H1 (cell line): ENCODE measurements at regions not wholly inside any gene's neighbourhood (a gene's known extent, or its start where the extent isn't known, plus 50 kb on each side); places are given as distances from the start of the nearest gene placed in this dataset.

ENCODE experiments used
- CTCF ChIA-PET: fragments of 300-600 bp; sonication (Branson Sonifier 250); formaldehyde crosslinking; loops from one replicate; lab custom pipeline; 2021; ENCODE audit not compliant: partially characterized antibody; lab: Charles Lee
- POLR2A ChIA-PET: fragments of 300-600 bp; sonication (Branson Sonifier 250); formaldehyde crosslinking; loops from one replicate; lab custom pipeline; 2021; ENCODE audit warnings: inconsistent platforms; ENCODE audit not compliant: partially characterized antibody; lab: Charles Lee
- DNase-seq, 2 experiments: peaks; one replicate each; pipeline versions ENCODE4 v3.0.0 to v3.0.0-alpha.2; 2010 to 2022; ENCODE audit warnings: low spot score in 2 of 2, low read depth in 1 of 2, mixed read lengths in 1 of 2
- FAIRE-seq: peaks from 2 replicates; lab custom pipeline; 2011; peaks lifted over from hg19 to GRCh38; lab: Jason Lieb, UNC
- H2AFZ ChIP-seq: 2 replicates; pipeline ENCODE4 v1.8.1; 2012; ENCODE audit warnings: low read length, inconsistent platforms
- H2AK5ac ChIP-seq: 2 replicates; pipeline ENCODE4 v1.6.1; 2013; ENCODE audit warnings: low read depth, low read length
- H2BK120ac ChIP-seq: replicated peaks from 2 replicates; pipeline ENCODE3; 2013; ENCODE audit warnings: low read depth, low read length, inconsistent platforms
- H2BK12ac ChIP-seq: 2 replicates; pipeline ENCODE4 v1.6.1; 2013; ENCODE audit warnings: low read depth, low read length
- H2BK15ac ChIP-seq: 2 replicates; pipeline ENCODE4 v1.6.1; 2013; ENCODE audit warnings: low read length
- H2BK20ac ChIP-seq: 2 replicates; pipeline ENCODE4 v1.6.1; 2013; ENCODE audit warnings: low read length
- H2BK5ac ChIP-seq: 2 replicates; pipeline ENCODE4 v1.6.1; 2013; ENCODE audit warnings: low read depth, low read length
- H3K14ac ChIP-seq: 2 replicates; pipeline ENCODE4 v1.6.1; 2013; ENCODE audit warnings: inconsistent platforms; ENCODE audit not compliant: insufficient read length
- H3K18ac ChIP-seq: 2 replicates; pipeline ENCODE4 v1.6.1; 2013; ENCODE audit warnings: low read length; ENCODE audit errors: extremely low read depth
- H3K23ac ChIP-seq: 2 replicates; pipeline ENCODE4 v1.6.1; 2013; ENCODE audit warnings: inconsistent platforms; ENCODE audit not compliant: insufficient read length
- H3K23me2 ChIP-seq: 2 replicates; pipeline ENCODE4 v1.6.1; 2013; ENCODE audit warnings: low read depth, low read length
- H3K27ac ChIP-seq: 2 replicates; pipeline ENCODE4 v1.6.1; 2011; ENCODE audit warnings: low read depth, low read length, inconsistent platforms
- H3K27me3 ChIP-seq, 4 experiments: replicated peaks in 1 of 4; 1 replicate in 1 of 4; 2 replicates in 3 of 4; pipeline versions ENCODE4 v1.6.1 to v1.8.1; 2011 to 2013; ENCODE audit warnings: low read length in 3 of 4, mild to moderate bottlenecking in 3 of 4, inconsistent platforms in 2 of 4, mixed read lengths in 2 of 4, moderate library complexity in 1 of 4; ENCODE audit not compliant: control insufficient read depth in 3 of 4, insufficient read depth in 3 of 4; ENCODE audit errors: extremely low read depth in 1 of 4
- H3K36me3 ChIP-seq, 4 experiments: 2 replicates each; pipeline versions ENCODE4 v1.6.1 to v1.8.1; 2011 to 2013; ENCODE audit warnings: mild to moderate bottlenecking in 4 of 4, low read length in 3 of 4, moderate library complexity in 2 of 4, control low read depth in 1 of 4, inconsistent platforms in 1 of 4; ENCODE audit not compliant: insufficient read depth in 4 of 4, control insufficient read depth in 2 of 4
- H3K4ac ChIP-seq: replicated peaks from 2 replicates; pipeline ENCODE3; 2013; ENCODE audit warnings: low read length, low read depth, mixed read lengths, inconsistent platforms; ENCODE audit not compliant: insufficient read length
- H3K4me1 ChIP-seq, 4 experiments: replicated peaks in 1 of 4; 1 replicate in 1 of 4; 2 replicates in 3 of 4; pipeline versions ENCODE4 v1.6.1 to v1.8.1; 2011 to 2013; ENCODE audit warnings: low read length in 3 of 4, inconsistent platforms in 2 of 4, mixed read lengths in 1 of 4; ENCODE audit not compliant: insufficient read depth in 4 of 4, control insufficient read depth in 3 of 4
- H3K4me2 ChIP-seq, 2 experiments: 2 replicates each; pipeline versions ENCODE4 v1.6.1 to v1.8.1; 2011 to 2013; ENCODE audit warnings: low read depth in 2 of 2, low read length in 2 of 2, control low read depth in 1 of 2, inconsistent platforms in 1 of 2, mild to moderate bottlenecking in 1 of 2; ENCODE audit not compliant: insufficient read depth in 1 of 2
- H3K4me3 ChIP-seq, 4 experiments: fragments of 200-600, 300-600 bp in 1 of 4; sonication (generic), shearing (Covaris generic), sonication (Bioruptor Twin) in 1 of 4; 2 replicates each; pipeline versions ENCODE4 v1.5.1 to v1.8.1; 2011 to 2016; ENCODE audit warnings: low read length in 4 of 4, low read depth in 3 of 4, control low read depth in 2 of 4, inconsistent platforms in 2 of 4, mild to moderate bottlenecking in 2 of 4, mixed read lengths in 1 of 4, moderate library complexity in 1 of 4; ENCODE audit not compliant: insufficient read depth in 2 of 4; ENCODE audit errors: extremely low read depth in 1 of 4
- H3K56ac ChIP-seq: replicated peaks from 2 replicates; pipeline ENCODE3; 2013; ENCODE audit warnings: low read depth, mild to moderate bottlenecking, mixed read lengths, low read length, inconsistent platforms; ENCODE audit not compliant: insufficient read length
- H3K79me1 ChIP-seq: 2 replicates; pipeline ENCODE4 v1.6.1; 2013; ENCODE audit warnings: low read depth, low read length, control low read depth
- H3K79me2 ChIP-seq, 2 experiments: 2 replicates each; pipeline versions ENCODE4 v1.6.1 to v1.8.1; 2012 to 2013; ENCODE audit warnings: low read length in 2 of 2, mild to moderate bottlenecking in 2 of 2, inconsistent platforms in 1 of 2; ENCODE audit not compliant: insufficient read depth in 2 of 2, control insufficient read depth in 1 of 2
- H3K9ac ChIP-seq, 4 experiments: replicated peaks in 1 of 4; 1 replicate in 1 of 4; 2 replicates in 3 of 4; pipeline versions ENCODE4 v1.6.1 to v1.8.1; 2011 to 2013; ENCODE audit warnings: low read depth in 3 of 4, low read length in 3 of 4, control low read depth in 2 of 4, mild to moderate bottlenecking in 2 of 4, moderate library complexity in 2 of 4, inconsistent platforms in 1 of 4; ENCODE audit errors: extremely low read depth in 1 of 4
- H3K9me3 ChIP-seq, 2 experiments: 2 replicates each; pipeline versions ENCODE4 v1.6.1 to v1.8.1; 2012 to 2013; ENCODE audit warnings: mild to moderate bottlenecking in 2 of 2, moderate library complexity in 2 of 2, control low read depth in 1 of 2, inconsistent platforms in 1 of 2, low read depth in 1 of 2, low read length in 1 of 2, mixed read lengths in 1 of 2; ENCODE audit not compliant: insufficient read depth in 2 of 2
- H4K20me1 ChIP-seq, 2 experiments: replicated peaks in 1 of 2; 2 replicates each; pipeline versions ENCODE3 to v1.8.1; 2011 to 2013; ENCODE audit warnings: inconsistent platforms in 2 of 2, low read length in 2 of 2, mild to moderate bottlenecking in 1 of 2; ENCODE audit not compliant: insufficient read depth in 2 of 2, control insufficient read depth in 1 of 2
- H4K5ac ChIP-seq: 2 replicates; pipeline ENCODE4 v1.6.1; 2013; ENCODE audit warnings: low read length, low read depth, mixed read lengths, inconsistent platforms; ENCODE audit not compliant: insufficient read length
- H4K8ac ChIP-seq: 2 replicates; pipeline ENCODE4 v1.8.0; 2013; ENCODE audit warnings: mild to moderate bottlenecking, moderate library complexity, low read length, inconsistent platforms; ENCODE audit not compliant: insufficient read depth; ENCODE audit errors: extremely low read depth
- H4K91ac ChIP-seq: replicated peaks from 2 replicates; pipeline ENCODE3; 2013; ENCODE audit warnings: low read length, mixed read lengths, inconsistent platforms; ENCODE audit not compliant: insufficient read length
- CBX5 ChIP-seq: fragments of 300-800, 300-1000 bp; sonication (generic); IDR thresholded peaks from 2 replicates; pipeline ENCODE4 v1.7.1; 2016; ENCODE audit warnings: antibody characterized with exemption, low read length, low read depth
- CEBPB ChIP-seq: IDR thresholded peaks from 2 replicates; pipeline ENCODE4 v1.6.1; 2012; ENCODE audit warnings: low read depth, low read length
- CHD1 ChIP-seq: IDR thresholded peaks from 2 replicates; pipeline ENCODE4 v1.6.1; 2012; ENCODE audit warnings: low read depth, low read length, improper control_type of control experiment
- CREB1 ChIP-seq: IDR thresholded peaks from 2 replicates; pipeline ENCODE4 v1.6.1; 2012; ENCODE audit warnings: inconsistent platforms
- JUN ChIP-seq: IDR thresholded peaks from 2 replicates; pipeline ENCODE4 v1.6.1; 2011; ENCODE audit warnings: low read depth, mild to moderate bottlenecking, improper control_type of control experiment, low read length
- MAX ChIP-seq: IDR thresholded peaks from 2 replicates; pipeline ENCODE4 v1.6.1; 2012; ENCODE audit warnings: inconsistent platforms
- PHF8 ChIP-seq: fragments of 200-600 bp; sonication (generic); conservative IDR thresholded peaks from 2 replicates; pipeline ENCODE4 v1.7.1; 2012; ENCODE audit warnings: low read depth, mild to moderate bottlenecking, inconsistent platforms, low read length, moderate library complexity
- RBBP5 ChIP-seq: IDR thresholded peaks from 2 replicates; pipeline ENCODE4 v1.7.1; 2012; ENCODE audit warnings: low read depth, mild to moderate bottlenecking, inconsistent platforms, low read length, moderate library complexity, borderline replicate concordance
- RFX5 ChIP-seq: IDR thresholded peaks from 2 replicates; pipeline ENCODE4 v1.6.1; 2011; ENCODE audit warnings: low read depth, low read length, improper control_type of control experiment, borderline replicate concordance
- SIRT6 ChIP-seq: IDR thresholded peaks from one replicate; pipeline ENCODE4 v1.7.1; 2012; ENCODE audit warnings: low read length, inconsistent platforms
- SIX5 ChIP-seq: IDR thresholded peaks from 2 replicates; pipeline ENCODE4 v1.6.1; 2011; ENCODE audit warnings: mild to moderate bottlenecking, low read depth, low read length
- SP4 ChIP-seq: IDR thresholded peaks from 2 replicates; pipeline ENCODE4 v1.6.1; 2012; ENCODE audit warnings: low read length, inconsistent platforms
- WGBS, 2 experiments: shearing (Covaris generic) in 1 of 2; methylation state at CpG; one replicate each; pipeline versions ENCODE4 v1.1.6 to v1.1.7; 2013 to 2015; ENCODE audit warnings: low lambda C conversion rate in 2 of 2, mixed read lengths in 2 of 2, inconsistent platforms in 1 of 2, low coverage in 1 of 2, missing lambda C conversion rate in 1 of 2; ENCODE audit not compliant: insufficient replicate concordance in 2 of 2, insufficient coverage in 1 of 2, insufficient read length in 1 of 2; ENCODE audit errors: extremely low coverage in 1 of 2, missing lambda C conversion rate in 1 of 2; 5-methylcytosine and 5-hydroxymethylcytosine counted together

- Histone ChIP-seq H3K36me3 (no peaks in the 10 kb centered on the region), H3K9ac (no peak overlapping the region), H2BK5ac (no peak overlapping the region), H3K56ac (no peak overlapping the region), H4K20me1 (no peaks in the 10 kb centered on the region), H4K91ac (no peak overlapping the region), H3K18ac (no peak overlapping the region), H2BK120ac (no peak overlapping the region), H3K23ac (no peak overlapping the region), H3K79me1 (no peaks in the 10 kb centered on the region), H2BK12ac (no peak overlapping the region), H3K4me3 (no peak overlapping the region), H3K4ac (no peak overlapping the region), H3K27me3 (peaks cover 0 to 1% (median 0%) of the 10 kb centered on the region in 4 experiments; a peak in 1 of 7 replicates), H3K4me2 (no peak overlapping the region), H2AFZ (no peak overlapping the region), H4K5ac (no peak overlapping the region), H4K8ac (no peak overlapping the region), H2AK5ac (no peak overlapping the region), H3K23me2 (no peaks in the 10 kb centered on the region), H3K79me2 (no peaks in the 10 kb centered on the region), H3K9me3 (no peaks in the 10 kb centered on the region), H3K27ac (no peak overlapping the region), H2BK20ac (no peak overlapping the region), H3K14ac (no peak overlapping the region), H3K4me1 (peaks cover 0 to 2% (median 0%) of the 10 kb centered on the region in 4 experiments; a peak in 2 of 7 replicates), H2BK15ac (no peak overlapping the region)
- ChIA-PET CTCF (interaction anchor here (0.9 to 3.8 kb wide), 5 partner anchors 9 to 802 kb away, joined by 3 to 29 read pairs (median 4); no protein-coding TSS in a partner anchor), POLR2A (interaction anchor here (1.0 kb wide), 1 partner anchor 33 kb away, joined by 3 read pairs; no protein-coding TSS in a partner anchor)
- no peak for DNase-seq
- FAIRE-seq, result no peak
- 88% methylated on average over 4 of the region's 4 CpGs; no CpG with 5 or more reads in 1 of the 2 experiments for WGBS, 2 experiments
- TF ChIP-seq CBX5, result no peak
- no peak for TF ChIP-seq SIRT6
- no peak for TF ChIP-seq JUN
- TF ChIP-seq CEBPB, result no peak
- no peak for TF ChIP-seq PHF8
- no peak for TF ChIP-seq CHD1
- TF ChIP-seq RBBP5, result no peak
- TF ChIP-seq MAX, result no peak
- TF ChIP-seq CREB1, result no peak
- no peak for TF ChIP-seq RFX5
- TF ChIP-seq SIX5, result no peak
- no peak for TF ChIP-seq SP4
Measured at GRCh38 chr2:176533505-176534193, 264.4 kb downstream of the MTX2 start.
